SU-DHL-6 (cell line): ENCODE measurements at regions not wholly inside any gene's neighbourhood (a gene's known extent, or its start where the extent isn't known, plus 50 kb on each side); places are given as distances from the start of the nearest gene placed in this dataset.

Experiments used
- H2AFZ ChIP-seq: fragments of 200-600 bp; sonication (generic); 2 replicates; pipeline ENCODE4 v1.6.1; 2014; ENCODE audit warnings: low read depth, mild to moderate bottlenecking, moderate library complexity, mixed read lengths, antibody characterized with exemption, low read length; ENCODE audit not compliant: severe bottlenecking
- H3F3A ChIP-seq: fragments of 200-600 bp; shearing (Covaris generic); 2 replicates; pipeline ENCODE4 v1.6.0; 2016; ENCODE audit warnings: antibody characterized with exemption, mild to moderate bottlenecking; ENCODE audit not compliant: insufficient read depth
- H3K27ac ChIP-seq: fragments of 200-600 bp; sonication (generic); 2 replicates; pipeline ENCODE4 v1.5.1; 2016; ENCODE audit warnings: low read depth, mild to moderate bottlenecking, low read length, moderate library complexity, mixed read lengths
- H3K27me3 ChIP-seq: fragments of 200-600 bp; sonication (generic), shearing (Covaris generic); 2 replicates; pipeline ENCODE4 v1.6.0; 2014; ENCODE audit warnings: mild to moderate bottlenecking, low read length
- H3K36me3 ChIP-seq: fragments of 200-600 bp; sonication (generic); 2 replicates; pipeline ENCODE4 v1.6.1; 2014; ENCODE audit warnings: mild to moderate bottlenecking, low read length, mixed read lengths
- H3K4me2 ChIP-seq: fragments of 300-600, 200-600 bp; shearing (Covaris generic), sonication (generic); 2 replicates; pipeline ENCODE4 v1.6.0; 2014; ENCODE audit warnings: low read length, low read depth, mild to moderate bottlenecking; ENCODE audit not compliant: poor library complexity, severe bottlenecking
- H3K4me3 ChIP-seq: fragments of 200-600 bp; sonication (generic); 2 replicates; pipeline ENCODE4 v1.5.1; 2014; ENCODE audit warnings: antibody characterized with exemption, low read length, mild to moderate bottlenecking, mixed read lengths; ENCODE audit not compliant: insufficient read depth, poor library complexity, severe bottlenecking
- H3K79me2 ChIP-seq: fragments of 200-600 bp; sonication (generic); 2 replicates; pipeline ENCODE4 v1.6.1; 2014; ENCODE audit warnings: mild to moderate bottlenecking, low read length, moderate library complexity; ENCODE audit not compliant: insufficient read depth
- H3K9ac ChIP-seq: fragments of 200-600 bp; sonication (generic); 2 replicates; pipeline ENCODE4 v1.7.0; 2014; ENCODE audit warnings: mild to moderate bottlenecking, low read length
- H3K9me2 ChIP-seq: fragments of 200-600 bp; sonication (generic); replicated peaks from 2 replicates; pipeline ENCODE4 v1.6.1; 2014; ENCODE audit warnings: low read length; ENCODE audit not compliant: insufficient read depth
- H3K9me3 ChIP-seq: fragments of 200-600 bp; sonication (generic); 2 replicates; pipeline ENCODE4 v1.6.1; 2014; ENCODE audit warnings: low read length, mixed read lengths; ENCODE audit not compliant: insufficient read depth
- H4K20me1 ChIP-seq: fragments of 200-600 bp; sonication (generic); 2 replicates; pipeline ENCODE4 v1.6.1; 2014; ENCODE audit warnings: low read depth, mild to moderate bottlenecking, antibody characterized with exemption, low read length, moderate library complexity, mixed read lengths
- CTCF ChIP-seq: fragments of 200-600 bp; sonication (generic); IDR thresholded peaks from one replicate; pipeline ENCODE4 v1.5.1; 2017; ENCODE audit warnings: antibody characterized with exemption, mild to moderate bottlenecking, low read length, moderate library complexity; ENCODE audit not compliant: insufficient read depth, poor library complexity, severe bottlenecking
- EZH2phosphoT487 ChIP-seq: fragments of 200-600 bp; sonication (generic), shearing (Covaris generic); conservative IDR thresholded peaks from 2 replicates; pipeline ENCODE4 v1.6.1; 2018; ENCODE audit warnings: mild to moderate bottlenecking, antibody characterized with exemption, low read length, moderate library complexity, mixed read lengths

GRCh38 chrX:110412971-110413726 is 54.5 kb downstream of the RTL9 start:
- Histone ChIP-seq H3K27ac (no peak overlapping the region), H3K36me3 (no peaks in the 10 kb centered on the region), H3K4me2 (no peak overlapping the region), H3K79me2 (no peaks in the 10 kb centered on the region), H3K9me2 (no peaks in the 10 kb centered on the region), H4K20me1 (no peaks in the 10 kb centered on the region), H3K4me3 (no peak overlapping the region), H2AFZ (no peak overlapping the region), H3F3A (no peaks in the 10 kb centered on the region), H3K27me3 (no peaks in the 10 kb centered on the region), H3K9ac (no peak overlapping the region), H3K9me3 (no peaks in the 10 kb centered on the region)
- TF ChIP-seq CTCF (peak; percentile 42), EZH2phosphoT487 (no peak)

- Histone ChIP-seq H3K27me3 (no peaks in the 10 kb centered on the region), H3K27ac (no peak overlapping the region), H3K4me2 (no peak overlapping the region), H3K4me3 (no peak overlapping the region), H3K9me2 (no peaks in the 10 kb centered on the region), H3F3A (no peaks in the 10 kb centered on the region), H4K20me1 (no peaks in the 10 kb centered on the region), H3K36me3 (no peaks in the 10 kb centered on the region), H3K79me2 (no peaks in the 10 kb centered on the region), H3K9me3 (no peaks in the 10 kb centered on the region), H2AFZ (no peak overlapping the region), H3K9ac (no peak overlapping the region)
- TF ChIP-seq CTCF, result no peak
- no peak for TF ChIP-seq EZH2phosphoT487
Measured at GRCh38 chrX:110413727-110414124, 55.1 kb downstream of the RTL9 start.

- Histone ChIP-seq H3K27me3 (no peaks in the 10 kb centered on the region), H3K27ac (no peak overlapping the region), H4K20me1 (no peaks in the 10 kb centered on the region), H3K9me3 (no peaks in the 10 kb centered on the region), H3K36me3 (no peaks in the 10 kb centered on the region), H3K4me2 (no peak overlapping the region), H3F3A (no peaks in the 10 kb centered on the region), H3K79me2 (no peaks in the 10 kb centered on the region), H2AFZ (no peak overlapping the region), H3K9me2 (no peaks in the 10 kb centered on the region), H3K4me3 (no peak overlapping the region), H3K9ac (no peak overlapping the region)
- TF ChIP-seq CTCF (no peak), EZH2phosphoT487 (no peak)
Measured at GRCh38 chrX:110414273-110414672, 55.6 kb downstream of the RTL9 start.
